Activated CD4-positive, alpha-beta memory T cell treated with anti-CD3 and anti-CD28 coated beads, Interleukin-2, amount 10 ng/mL, durations not matched to agents 7 days and 5 days (primary cell): ENCODE measurements at regions not wholly inside any gene's neighbourhood (a gene's known extent, or its start where the extent isn't known, plus 50 kb on each side); places are given as distances from the start of the nearest gene placed in this dataset.
"Not testable (repeated sequence)": the region's sequence is repeated elsewhere in the genome, so short reads cannot be mapped to it uniquely, and the experiment has no call there.

Experiments used
- CTCF ChIA-PET: fragments of 350-600 bp; sonication (Branson Sonifier 250); formaldehyde crosslinking; loops from one replicate; lab custom pipeline; 2021; ENCODE audit warnings: antibody characterized with exemption, inconsistent platforms; lab: Charles Lee
- POLR2A ChIA-PET: fragments of 350-600 bp; sonication (Branson Sonifier 250); formaldehyde crosslinking; loops from one replicate; lab custom pipeline; 2021; ENCODE audit warnings: antibody characterized with exemption; lab: Charles Lee
- DNase-seq: peaks from one replicate; pipeline ENCODE4 v3.0.0-alpha.2; 2020
- H3K27ac Mint-ChIP-seq: one replicate; pipeline ENCODE4 v1.8.0; 2021; ENCODE audit warnings: mild to moderate bottlenecking, mixed read lengths
- H3K27me3 Mint-ChIP-seq: one replicate; pipeline ENCODE4 v1.8.0; 2021; ENCODE audit warnings: mixed read lengths
- H3K36me3 Mint-ChIP-seq: one replicate; pipeline ENCODE4 v1.8.0; 2021; ENCODE audit warnings: low read depth, mixed read lengths
- H3K4me1 Mint-ChIP-seq: one replicate; pipeline ENCODE4 v1.8.0; 2021; ENCODE audit warnings: mixed read lengths
- H3K4me3 Mint-ChIP-seq: one replicate; pipeline ENCODE4 v1.8.0; 2021; ENCODE audit warnings: mild to moderate bottlenecking, mixed read lengths
- H3K9me3 Mint-ChIP-seq: one replicate; pipeline ENCODE4 v1.8.0; 2021; ENCODE audit warnings: mixed read lengths

GRCh38 chr5:130616161-130616560 is 548.9 kb downstream of the HINT1 start:
- Mint-ChIP-seq H3K4me1 (no peaks in the 10 kb centered on the region), H3K9me3 (no peaks in the 10 kb centered on the region), H3K4me3 (no peak overlapping the region), H3K36me3 (no peaks in the 10 kb centered on the region), H3K27me3 (no peaks in the 10 kb centered on the region), H3K27ac (no peak overlapping the region)
- CTCF ChIA-PET, result no interaction called here
- POLR2A ChIA-PET, result no interaction called here
- no peak for DNase-seq

- CTCF ChIA-PET, result no interaction called here
- H3K27ac Mint-ChIP-seq, result no peak overlapping the region
These were observed 559.8 kb downstream of the HINT1 start for GRCh38 chr5:130605234-130605633.

GRCh38 chr5:130596647-130597046 is 568.4 kb downstream of the HINT1 start:
- H3K4me3 Mint-ChIP-seq, H3K27ac Mint-ChIP-seq, POLR2A ChIA-PET, CTCF ChIA-PET, H3K27me3 Mint-ChIP-seq, H3K36me3 Mint-ChIP-seq, H3K4me1 Mint-ChIP-seq, H3K9me3 Mint-ChIP-seq, DNase-seq: not testable (repeated sequence)

More at GRCh38 chr5:130605234-130605633, 559.8 kb downstream of the HINT1 start:
- DNase-seq, result no peak
- Mint-ChIP-seq H3K27me3 (no peaks in the 10 kb centered on the region), H3K4me3 (no peak overlapping the region), H3K9me3 (no peaks in the 10 kb centered on the region), H3K36me3 (no peaks in the 10 kb centered on the region), H3K4me1 (no peaks in the 10 kb centered on the region)
- POLR2A ChIA-PET, result no interaction called here

- no peaks in the 10 kb centered on the region for H3K4me1 Mint-ChIP-seq
- H3K27ac Mint-ChIP-seq, result no peak overlapping the region
- DNase-seq, result no peak
- CTCF ChIA-PET, result no interaction called here
- no peaks in the 10 kb centered on the region for H3K9me3 Mint-ChIP-seq
- no peaks in the 10 kb centered on the region for H3K27me3 Mint-ChIP-seq
- no peak overlapping the region for H3K4me3 Mint-ChIP-seq
- POLR2A ChIA-PET, result no interaction called here
- no peaks in the 10 kb centered on the region for H3K36me3 Mint-ChIP-seq
These were observed 584.8 kb downstream of the HINT1 start for GRCh38 chr5:130580264-130580663.

GRCh38 chr5:130578354-130578753 is 586.7 kb downstream of the HINT1 start:
- CTCF ChIA-PET, result no interaction called here
- Mint-ChIP-seq H3K4me1 (no peaks in the 10 kb centered on the region), H3K4me3 (no peak overlapping the region), H3K9me3 (no peaks in the 10 kb centered on the region), H3K27me3 (no peaks in the 10 kb centered on the region), H3K27ac (no peak overlapping the region), H3K36me3 (no peaks in the 10 kb centered on the region)
- no peak for DNase-seq
- POLR2A ChIA-PET, result no interaction called here

- H3K4me1 Mint-ChIP-seq, result no peaks in the 10 kb centered on the region
- POLR2A ChIA-PET, result no interaction called here
- no peaks in the 10 kb centered on the region for H3K27me3 Mint-ChIP-seq
- H3K9me3 Mint-ChIP-seq, result no peaks in the 10 kb centered on the region
- H3K36me3 Mint-ChIP-seq, result no peaks in the 10 kb centered on the region
- CTCF ChIA-PET, result no interaction called here
- no peak overlapping the region for H3K4me3 Mint-ChIP-seq
- DNase-seq, result no peak
- H3K27ac Mint-ChIP-seq, result no peak overlapping the region
These were observed 594.0 kb downstream of the HINT1 start for GRCh38 chr5:130571076-130571475.

GRCh38 chr5:130568791-130569190 is 596.3 kb downstream of the HINT1 start:
- H3K27ac Mint-ChIP-seq, result no peak overlapping the region

GRCh38 chr5:130555429-130555828 is 609.6 kb downstream of the HINT1 start:
- ChIA-PET CTCF (no interaction called here), POLR2A (no interaction called here)
- Mint-ChIP-seq H3K4me3 (no peak overlapping the region), H3K9me3 (no peaks in the 10 kb centered on the region), H3K27ac (no peak overlapping the region), H3K27me3 (no peaks in the 10 kb centered on the region), H3K4me1 (peaks cover 2% of the 10 kb centered on the region), H3K36me3 (no peaks in the 10 kb centered on the region)
- DNase-seq, result no peak

More at GRCh38 chr5:130568791-130569190, 596.3 kb downstream of the HINT1 start:
- H3K4me3 Mint-ChIP-seq, result no peak overlapping the region
- H3K36me3 Mint-ChIP-seq, result no peaks in the 10 kb centered on the region
- no peak for DNase-seq
- no peaks in the 10 kb centered on the region for H3K9me3 Mint-ChIP-seq
- CTCF ChIA-PET, result no interaction called here
- no peaks in the 10 kb centered on the region for H3K27me3 Mint-ChIP-seq
- no peaks in the 10 kb centered on the region for H3K4me1 Mint-ChIP-seq
- POLR2A ChIA-PET, result no interaction called here

- ChIA-PET CTCF (no interaction called here), POLR2A (no interaction called here)
- peaks cover 8% of the 10 kb centered on the region for H3K4me1 Mint-ChIP-seq
- no peaks in the 10 kb centered on the region for H3K9me3 Mint-ChIP-seq
- no peak overlapping the region for H3K27ac Mint-ChIP-seq
- H3K4me3 Mint-ChIP-seq, result no peak overlapping the region
- H3K27me3 Mint-ChIP-seq, result no peaks in the 10 kb centered on the region
- DNase-seq, result no peak
- H3K36me3 Mint-ChIP-seq, result no peaks in the 10 kb centered on the region
These were observed 614.5 kb downstream of the HINT1 start for GRCh38 chr5:130550562-130550928.

GRCh38 chr5:130549884-130550561 is 615.0 kb downstream of the HINT1 start:
- Mint-ChIP-seq H3K9me3 (no peaks in the 10 kb centered on the region), H3K4me1 (peaks cover 8% of the 10 kb centered on the region), H3K4me3 (no peak overlapping the region), H3K36me3 (no peaks in the 10 kb centered on the region), H3K27ac (no peak overlapping the region), H3K27me3 (no peaks in the 10 kb centered on the region)
- ChIA-PET CTCF (no interaction called here), POLR2A (no interaction called here)
- DNase-seq, result no peak

- Mint-ChIP-seq H3K27me3 (no peaks in the 10 kb centered on the region), H3K36me3 (no peaks in the 10 kb centered on the region), H3K27ac (no peak overlapping the region), H3K9me3 (no peaks in the 10 kb centered on the region), H3K4me1 (peaks cover 14% of the 10 kb centered on the region), H3K4me3 (no peak overlapping the region)
- ChIA-PET POLR2A (no interaction called here), CTCF (no interaction called here)
- DNase-seq, result no peak
These were observed 618.8 kb downstream of the HINT1 start for GRCh38 chr5:130546211-130546610.

- no peaks in the 10 kb centered on the region for H3K27me3 Mint-ChIP-seq
These were observed 619.8 kb downstream of the HINT1 start for GRCh38 chr5:130545291-130545690.

GRCh38 chr5:130541617-130542221 is 623.3 kb downstream of the HINT1 start:
- Mint-ChIP-seq H3K27me3 (no peaks in the 10 kb centered on the region), H3K4me3 (no peak overlapping the region), H3K9me3 (no peaks in the 10 kb centered on the region), H3K4me1 (peaks cover 6% of the 10 kb centered on the region), H3K27ac (no peak overlapping the region), H3K36me3 (no peaks in the 10 kb centered on the region)
- DNase-seq, result no peak
- POLR2A ChIA-PET, result no interaction called here
- CTCF ChIA-PET, result no interaction called here

More at GRCh38 chr5:130545291-130545690, 619.8 kb downstream of the HINT1 start:
- no peaks in the 10 kb centered on the region for H3K9me3 Mint-ChIP-seq
- H3K4me3 Mint-ChIP-seq, result no peak overlapping the region
- no peak overlapping the region for H3K27ac Mint-ChIP-seq
- POLR2A ChIA-PET, result no interaction called here
- no peak for DNase-seq
- no peaks in the 10 kb centered on the region for H3K36me3 Mint-ChIP-seq
- CTCF ChIA-PET, result no interaction called here
- peaks cover 11% of the 10 kb centered on the region for H3K4me1 Mint-ChIP-seq

GRCh38 chr5:130536691-130537090 is 628.4 kb downstream of the HINT1 start:
- CTCF ChIA-PET, result no interaction called here
- Mint-ChIP-seq H3K4me1 (no peaks in the 10 kb centered on the region), H3K9me3 (no peaks in the 10 kb centered on the region), H3K27ac (no peak overlapping the region), H3K36me3 (no peaks in the 10 kb centered on the region), H3K4me3 (no peak overlapping the region), H3K27me3 (no peaks in the 10 kb centered on the region)
- DNase-seq, result no peak
- POLR2A ChIA-PET, result no interaction called here
